ENCODE measurements at regions not wholly inside any gene's neighbourhood (a gene's known extent, or its start where the extent isn't known, plus 50 kb on each side); places are given as distances from the start of the nearest gene placed in this dataset.
"Not testable (repeated sequence)": the region's sequence is repeated elsewhere in the genome, so short reads cannot be mapped to it uniquely, and the experiment has no call there.

DNA sequence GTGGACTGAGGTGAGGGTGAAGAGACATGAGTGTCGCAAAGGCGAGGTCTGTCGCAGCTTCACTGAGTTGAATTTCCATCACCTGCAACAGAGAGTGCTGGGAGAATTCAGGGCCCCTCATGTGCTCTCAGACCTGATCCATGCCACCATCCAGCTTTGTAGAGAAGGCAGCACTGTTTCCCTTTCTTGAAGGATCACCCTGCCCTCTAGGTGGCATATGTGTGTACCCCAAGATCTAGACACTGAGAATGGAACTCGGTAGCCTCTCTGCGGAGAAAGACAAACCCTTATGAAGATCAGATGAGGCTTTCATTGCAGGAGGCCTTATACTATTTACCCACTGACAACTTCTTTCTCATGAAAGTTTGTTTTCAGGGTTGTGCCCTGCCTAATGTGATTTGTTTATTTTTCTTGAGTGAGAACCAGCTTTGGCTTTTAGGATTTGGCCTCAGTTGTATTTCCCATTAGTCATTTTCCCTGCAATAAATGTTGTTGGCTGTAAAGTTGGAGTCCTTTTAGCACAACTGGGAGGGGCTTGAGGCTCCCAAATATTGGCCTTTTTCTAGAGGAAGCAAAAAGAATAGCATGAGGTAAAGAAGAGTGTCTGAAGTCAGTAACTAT, 811.3 kb downstream of the DHX35 start:
- DNase-seq (ENCODE audit: low spot score) = no peak

DNA sequence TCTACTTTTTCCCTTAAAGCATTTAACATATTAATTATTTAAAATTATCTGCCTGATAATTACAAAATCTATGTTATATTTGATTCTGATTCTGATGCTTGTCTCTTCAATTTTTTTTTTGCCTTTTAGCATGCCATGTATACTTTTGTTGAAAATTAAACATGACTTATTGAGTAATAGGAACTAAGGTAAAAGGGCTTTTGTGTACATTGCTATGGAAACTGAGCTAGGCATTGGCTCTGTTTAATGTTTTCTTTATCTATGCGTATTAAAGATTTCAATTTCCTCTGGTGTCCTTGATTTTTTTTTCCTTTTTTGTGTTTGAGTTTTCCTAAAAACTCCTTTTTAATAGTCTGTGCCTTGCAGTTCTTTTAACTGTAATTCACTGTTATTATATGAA, 805.2 kb downstream of the DHX35 start:
- DNase-seq (ENCODE audit: low spot score) = no peak

DNA sequence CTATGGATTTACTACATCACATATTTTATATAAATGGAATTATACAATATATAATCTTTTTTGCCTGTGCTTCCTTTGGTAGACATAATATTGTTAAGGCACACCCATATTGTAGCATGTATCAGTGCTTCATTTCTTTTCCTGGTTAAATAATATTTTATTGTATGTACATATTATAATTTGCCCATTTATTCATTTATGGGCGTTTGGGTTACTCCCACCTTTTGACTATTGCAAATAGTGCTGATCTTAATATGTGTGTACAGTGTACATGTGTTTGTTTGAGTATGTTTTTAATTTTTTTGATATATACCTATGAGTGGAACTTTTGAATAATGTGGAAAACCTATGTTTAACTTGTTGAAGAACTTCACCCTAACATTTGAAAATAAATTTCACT, 804.2 kb downstream of the DHX35 start:
- no peak for DNase-seq (ENCODE audit: low spot score)

DNA sequence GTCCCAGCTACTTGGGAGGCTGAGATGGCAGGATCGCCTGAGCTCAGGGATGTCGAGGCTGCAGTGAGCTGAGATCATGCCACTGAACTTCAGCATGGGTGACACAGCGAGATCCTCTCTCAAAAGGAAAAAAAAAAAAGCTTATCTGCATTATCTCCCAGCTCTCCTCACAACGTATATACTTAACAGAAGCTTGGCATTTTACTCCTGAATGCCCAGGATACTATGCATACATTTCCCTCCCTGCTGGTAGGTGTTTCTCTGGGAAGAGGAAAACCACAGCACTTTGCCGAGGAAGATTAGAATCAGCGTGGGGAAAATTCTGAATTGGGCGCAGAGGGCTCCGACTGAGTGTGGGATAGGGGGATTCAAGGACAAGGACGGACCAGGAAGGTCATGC, 800.6 kb downstream of the DHX35 start:
- DNase-seq (ENCODE audit: low spot score) = no peak

DNA sequence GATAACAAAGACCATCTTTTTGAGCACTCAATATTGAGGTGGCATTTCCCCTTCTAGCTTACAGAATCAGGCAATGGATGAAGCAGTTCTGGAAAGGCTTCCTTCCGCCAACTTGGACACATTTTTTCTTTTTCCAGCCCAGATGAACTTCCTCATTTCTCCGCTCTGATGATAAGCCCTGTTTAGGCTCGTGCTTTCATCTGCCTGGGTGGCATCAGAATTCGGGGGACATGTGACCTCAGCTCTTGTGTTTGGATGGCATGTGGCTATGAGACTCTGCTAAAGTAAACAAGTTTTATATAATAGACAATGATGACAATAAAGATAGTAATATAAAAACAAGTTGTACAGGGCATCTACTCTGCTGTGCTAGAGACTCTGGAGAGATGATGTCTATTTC, 796.7 kb downstream of the DHX35 start:
- no peak for DNase-seq (ENCODE audit: low spot score)

DNA sequence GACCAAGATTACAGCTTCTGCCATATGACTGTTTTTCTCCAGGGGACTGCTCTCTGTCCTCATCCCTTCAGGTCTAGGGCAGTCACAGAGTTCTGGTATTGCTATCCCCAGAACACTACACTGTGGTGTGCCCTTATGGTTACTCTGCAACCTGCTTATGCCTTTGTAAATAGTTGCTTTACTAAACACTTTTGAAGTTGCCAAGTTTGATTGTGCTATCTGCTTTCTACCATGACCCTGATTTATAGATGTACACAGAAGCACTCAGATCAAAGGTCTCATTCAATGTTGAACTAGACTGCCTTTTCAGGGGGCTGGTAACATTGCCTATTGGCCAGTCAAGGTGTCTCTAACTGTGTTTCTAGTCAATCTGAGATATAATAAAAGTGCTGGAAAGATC, 794.7 kb downstream of the DHX35 start:
- DNase-seq (ENCODE audit: low spot score) = no peak

DNA sequence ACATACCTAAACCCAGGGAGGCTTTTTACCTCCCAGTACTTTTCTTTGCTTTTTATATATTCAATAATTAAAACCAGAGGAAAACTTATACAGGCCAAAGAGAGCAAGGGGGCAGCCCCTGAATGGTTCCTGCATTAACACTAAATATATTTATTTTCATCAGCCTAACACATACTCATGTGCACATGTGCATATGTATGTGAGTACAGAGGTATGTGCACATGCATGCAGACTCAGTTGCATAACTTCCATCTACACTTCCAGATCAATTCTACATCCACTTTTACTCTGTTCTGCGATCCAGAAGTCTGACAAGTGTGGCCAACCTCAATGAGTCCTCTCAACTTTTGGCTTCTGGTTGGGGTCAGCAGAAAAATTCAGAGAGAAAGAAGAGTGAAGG, 794.2 kb downstream of the DHX35 start:
- DNase-seq (ENCODE audit: low spot score) = no peak

DNA sequence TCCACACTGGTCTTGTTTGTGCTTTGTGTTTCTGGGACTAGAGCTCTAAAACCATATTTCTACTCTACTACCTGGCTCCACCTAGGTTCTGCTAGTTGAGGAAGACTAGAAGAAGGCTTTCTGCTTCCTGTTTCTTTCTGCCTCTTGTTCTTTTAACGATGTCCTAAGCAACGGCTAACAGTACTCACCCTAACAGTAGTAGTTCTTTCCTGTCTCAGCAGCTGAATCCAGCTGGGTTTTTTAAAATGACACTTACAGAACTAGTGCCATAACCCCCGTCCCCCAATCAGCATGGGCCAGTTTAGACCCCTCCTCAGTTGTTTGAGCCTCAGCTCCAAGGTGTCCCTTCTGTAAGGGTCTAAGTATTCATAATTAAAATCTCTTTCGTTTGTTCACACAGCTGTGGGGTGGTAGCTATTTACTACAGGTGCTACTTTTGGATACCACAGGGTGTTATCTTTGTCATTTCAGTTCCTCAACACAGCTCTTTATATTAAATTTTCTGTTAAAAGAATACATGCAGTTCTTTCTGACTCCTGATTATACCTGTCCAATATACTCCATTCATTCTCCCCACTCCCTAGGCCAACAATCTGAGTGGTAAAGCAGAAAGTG, 790.2 kb downstream of the DHX35 start:
- no peak for DNase-seq (ENCODE audit: low spot score)

DNA sequence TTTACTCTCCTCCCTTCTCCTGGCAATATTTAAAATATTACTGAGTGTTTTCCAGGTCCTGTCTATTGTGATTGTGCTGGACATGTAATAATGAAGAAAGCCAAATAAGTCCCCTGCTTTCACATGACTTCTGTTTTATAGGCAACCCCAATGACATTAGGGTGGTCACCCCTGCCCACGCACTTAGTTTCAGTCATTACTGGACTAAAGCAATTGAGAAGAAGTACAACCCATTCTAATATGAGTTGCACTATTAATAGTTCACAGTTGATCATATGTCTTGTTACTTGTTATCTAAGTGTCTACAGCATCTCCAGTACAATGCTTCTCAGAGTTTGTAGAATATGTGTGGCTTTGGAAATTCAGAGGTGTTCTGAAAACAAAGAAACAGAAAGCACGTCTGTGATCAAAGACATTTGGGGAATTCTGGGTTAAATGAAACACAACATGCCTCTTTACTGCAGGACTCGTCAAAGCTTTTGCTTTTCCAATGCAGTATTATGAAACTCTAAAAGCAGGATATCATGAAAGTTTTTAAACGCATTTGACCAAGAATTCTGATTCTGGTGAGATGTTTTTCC, 789.5 kb downstream of the DHX35 start:
- no peak for DNase-seq (ENCODE audit: low spot score)

DNA sequence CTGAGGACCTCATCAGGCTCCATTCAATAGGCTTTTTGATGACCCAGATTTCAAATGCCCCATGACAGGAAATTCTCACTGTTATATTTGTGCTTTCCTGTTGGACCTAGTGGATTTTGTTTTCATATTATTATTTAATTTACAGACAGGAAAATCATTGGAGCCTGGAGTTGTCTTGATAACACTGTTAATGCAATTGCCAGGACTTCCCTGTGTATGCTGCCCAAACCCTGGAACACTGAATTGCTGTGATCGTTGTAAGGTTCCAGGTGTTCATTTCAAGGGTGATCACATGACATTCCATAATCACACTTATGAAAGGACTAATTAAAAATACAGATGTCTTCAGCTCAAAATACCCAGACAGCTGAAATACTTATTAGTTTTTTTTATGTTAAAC, 783.2 kb downstream of the DHX35 start:
- no peak for DNase-seq (ENCODE audit: low spot score)

DNA sequence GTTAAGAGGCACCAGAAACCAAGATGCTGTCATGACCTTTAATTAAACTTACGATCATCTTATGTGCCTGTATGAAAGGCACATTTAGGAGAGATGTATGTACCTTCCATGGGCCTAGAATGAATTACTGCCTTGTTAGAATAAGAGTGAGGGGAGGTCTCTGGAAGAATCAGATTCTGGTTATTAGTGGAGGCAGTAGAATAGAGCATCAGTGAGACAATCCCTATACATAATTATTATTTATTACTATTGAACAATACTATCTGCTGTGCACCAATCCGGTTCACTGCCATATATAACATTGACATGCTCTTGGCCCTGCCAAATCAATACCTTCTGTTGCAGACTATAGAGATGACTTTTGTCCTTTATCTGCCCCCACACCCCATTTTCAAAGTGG, 776.5 kb downstream of the DHX35 start:
- DNase-seq (ENCODE audit: low spot score) = no peak

DNA sequence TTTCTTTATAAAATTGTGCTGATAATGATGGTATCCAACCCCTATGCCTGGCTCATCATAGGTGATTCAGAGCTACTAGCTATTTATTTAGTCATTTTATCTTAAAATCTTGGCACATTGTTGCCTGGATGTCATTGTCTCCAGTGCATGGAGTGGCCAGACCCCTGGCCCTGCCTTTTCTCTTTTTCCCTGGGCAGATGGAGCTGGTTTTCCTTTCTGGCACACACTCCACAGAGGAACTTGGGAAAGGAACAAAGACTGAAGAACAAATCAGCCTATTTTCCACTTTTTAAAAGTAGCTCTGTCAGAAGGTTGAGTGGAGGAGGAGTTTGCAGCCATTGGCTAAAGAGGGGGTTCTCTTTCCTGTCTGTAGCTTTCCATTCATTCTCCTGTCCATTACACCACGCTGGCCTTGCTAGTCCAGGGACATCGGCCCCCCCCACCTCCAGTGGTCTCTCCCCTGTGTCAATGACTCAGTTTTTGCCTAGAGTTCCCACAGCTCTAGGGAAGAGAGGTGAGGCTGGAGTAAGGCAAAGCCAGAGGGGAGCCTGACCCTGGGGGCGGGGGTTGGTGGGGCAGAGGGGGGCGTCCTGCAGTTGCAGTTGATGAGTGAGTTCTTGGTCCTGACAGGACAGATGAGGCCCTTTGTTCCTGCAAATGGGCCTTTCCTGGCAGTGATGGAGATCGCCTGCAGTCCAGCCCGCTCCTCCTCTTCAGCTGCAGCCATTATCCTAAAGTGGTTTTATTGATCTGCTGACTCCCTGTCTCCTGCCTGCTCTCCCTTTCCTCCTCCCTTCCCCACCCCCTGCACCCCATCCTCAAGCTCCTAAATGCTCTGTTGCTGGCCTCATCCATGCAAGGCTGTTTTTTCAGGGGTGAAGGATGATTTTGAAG, 774.5 kb downstream of the DHX35 start:
- no peak for DNase-seq (ENCODE audit: low spot score)

DNA sequence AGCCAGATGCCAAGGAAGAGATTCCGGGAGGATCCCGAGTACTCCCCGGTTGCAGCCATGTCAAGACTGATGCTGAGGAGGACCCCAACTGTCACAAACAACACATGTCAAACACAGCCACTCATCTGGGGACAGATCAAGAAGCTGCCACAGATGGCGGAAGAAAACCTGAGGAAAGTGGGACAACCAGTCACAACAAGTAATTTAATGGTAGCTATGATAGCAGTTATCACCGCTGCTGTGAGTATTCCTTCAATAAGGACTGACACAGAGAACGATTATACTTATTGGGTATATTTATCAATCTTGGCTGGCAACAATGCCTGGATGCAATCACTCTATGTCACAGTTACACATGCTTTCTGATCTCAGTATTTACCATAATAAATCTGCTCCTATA, 763.4 kb downstream of the DHX35 start:
- not testable (repeated sequence) for DNase-seq (ENCODE audit: low spot score)

DNA sequence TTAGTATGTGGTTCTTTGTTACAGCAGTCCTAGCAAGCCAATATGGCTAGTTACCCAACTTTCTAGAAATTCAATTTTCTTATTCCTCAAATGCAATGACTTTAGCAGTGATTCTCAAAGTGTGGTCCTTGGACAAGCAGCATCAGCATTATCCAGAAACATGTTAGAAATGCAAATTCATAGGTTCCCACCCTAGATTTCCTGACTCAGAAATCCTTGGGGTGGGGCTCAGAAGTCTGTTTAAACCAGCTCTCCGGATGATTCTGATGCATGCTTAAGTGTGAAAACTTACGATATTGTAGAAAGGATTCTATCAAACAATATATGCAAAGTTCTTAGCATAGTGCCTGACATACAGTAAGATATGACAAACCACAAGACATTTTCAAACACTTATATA, 757.1 kb downstream of the DHX35 start:
- no peak for DNase-seq (ENCODE audit: low spot score)

DNA sequence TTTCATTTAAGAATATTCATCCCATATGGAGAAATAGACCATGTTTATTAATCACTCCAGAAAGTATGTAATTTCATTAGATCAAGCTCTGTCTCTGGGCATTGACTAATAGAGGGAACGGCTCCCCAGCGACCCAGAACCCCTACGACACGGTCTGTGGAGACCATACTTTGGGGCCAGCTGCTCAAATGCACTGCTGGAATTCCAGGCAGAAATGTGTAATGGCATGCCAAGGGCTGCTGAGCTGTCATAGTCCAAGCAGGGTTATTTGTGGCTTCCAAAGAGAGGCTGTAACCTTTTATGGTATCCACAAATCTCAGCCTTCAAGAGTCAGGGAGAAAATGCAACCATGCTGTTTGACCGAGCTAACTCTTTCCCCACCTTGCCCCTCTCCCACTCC, 755.8 kb downstream of the DHX35 start:
- no peak for DNase-seq (ENCODE audit: low spot score)

DNA sequence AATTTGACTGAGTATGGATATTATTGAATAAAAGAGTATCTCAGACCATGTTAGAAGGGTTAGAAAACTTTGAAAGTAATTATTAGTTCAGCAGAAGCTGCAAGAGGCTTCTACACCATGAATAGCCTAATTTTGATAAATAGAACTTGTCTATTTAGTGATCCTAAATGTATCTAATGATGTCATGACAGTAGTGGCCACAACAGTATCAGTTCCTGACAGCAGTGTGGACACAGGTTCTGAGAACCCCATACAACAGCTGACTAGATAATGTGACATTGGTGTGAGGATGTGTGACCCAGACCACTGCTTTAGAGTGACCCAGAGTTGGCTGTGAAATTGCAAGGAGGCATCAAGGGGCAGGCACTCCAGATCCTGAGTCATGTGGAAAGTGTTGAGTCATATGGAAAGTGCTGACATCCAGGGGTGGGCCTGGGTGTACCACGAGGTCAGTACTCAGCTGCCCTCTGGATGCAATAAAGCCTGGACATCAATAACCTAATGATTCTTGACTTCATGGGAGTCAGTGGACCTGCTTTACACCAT, 754.7 kb downstream of the DHX35 start:
- DNase-seq (ENCODE audit: low spot score) = no peak

DNA sequence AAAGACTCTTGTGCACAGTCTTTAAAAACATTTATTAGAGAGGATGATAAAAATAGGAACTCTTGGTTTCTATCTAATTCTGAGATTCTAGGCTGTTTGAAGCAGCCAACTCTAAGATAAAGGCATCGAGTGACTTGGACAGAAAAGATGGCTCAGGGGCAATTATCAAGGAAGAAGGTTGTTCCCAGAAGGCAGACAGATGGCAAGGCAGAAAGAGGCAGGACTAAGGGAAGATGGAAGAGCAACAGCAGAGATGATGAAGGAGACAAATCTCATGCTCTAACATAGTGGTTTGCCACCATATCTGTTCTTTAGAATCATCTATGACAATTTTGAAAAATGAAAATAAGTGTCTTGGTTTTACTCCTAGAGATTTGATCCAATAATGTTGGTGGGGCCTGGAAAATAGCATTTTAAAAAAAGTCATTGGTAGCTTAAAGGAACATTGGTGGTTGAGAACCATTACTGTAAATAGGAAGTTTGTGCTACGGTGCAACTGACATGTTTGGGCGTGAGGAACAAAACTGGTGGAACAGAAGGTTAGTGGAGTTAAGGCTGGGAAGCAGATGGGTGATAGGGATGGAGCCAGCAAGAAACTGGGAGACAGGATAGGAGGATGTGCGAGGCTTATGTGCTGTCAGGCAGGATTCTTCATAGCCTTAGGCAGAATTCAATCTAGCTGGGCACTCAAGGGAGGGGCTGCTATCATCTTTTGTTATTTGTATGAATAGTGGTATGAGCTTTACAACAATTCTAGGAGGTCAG, 751.1 kb downstream of the DHX35 start:
- DNase-seq (ENCODE audit: low spot score) = no peak

DNA sequence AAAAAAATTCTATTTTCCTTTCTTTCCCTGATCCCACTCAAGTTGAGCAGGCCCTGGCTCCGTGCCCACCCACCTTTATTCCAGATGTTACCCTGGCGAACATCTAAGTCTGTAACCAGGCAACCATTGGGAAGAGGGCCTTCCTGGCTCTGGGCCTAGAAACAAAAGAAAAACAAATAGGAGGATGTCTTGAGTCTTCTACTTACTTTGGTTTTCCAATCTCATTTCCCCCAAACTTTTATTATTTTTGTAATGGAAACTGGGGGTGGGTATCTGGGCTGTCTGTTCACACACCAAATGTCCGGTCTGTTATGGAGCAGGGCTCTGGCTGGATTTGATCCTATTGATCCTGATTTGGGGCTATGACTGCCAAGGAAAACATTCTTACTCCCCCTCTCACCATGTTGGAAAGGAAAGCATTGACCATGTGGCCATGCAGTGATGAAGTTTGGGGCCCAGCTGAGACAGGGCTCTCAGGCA, 744.1 kb downstream of the DHX35 start:
- DNase-seq (ENCODE audit: low spot score) = no peak

DNA sequence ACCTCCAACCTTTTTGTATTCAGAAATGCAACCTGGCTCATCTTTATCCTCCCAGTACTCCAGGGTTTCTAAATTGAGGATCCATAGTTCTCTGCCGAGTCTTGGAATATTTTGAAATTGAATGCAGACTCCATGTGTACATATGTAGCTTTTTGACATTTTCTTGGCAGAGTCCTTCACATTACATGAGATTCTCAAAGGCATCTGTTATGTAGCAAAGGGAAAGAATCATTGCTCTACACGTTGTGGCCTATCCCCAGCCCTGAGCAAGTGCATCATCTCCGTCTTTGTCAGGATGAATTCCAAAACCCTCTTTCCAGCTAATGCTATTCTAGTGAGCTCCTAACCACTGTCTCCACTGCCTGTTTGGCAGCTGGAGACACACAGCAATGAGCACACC, 742.9 kb downstream of the DHX35 start:
- DNase-seq (ENCODE audit: low spot score) = no peak

DNA sequence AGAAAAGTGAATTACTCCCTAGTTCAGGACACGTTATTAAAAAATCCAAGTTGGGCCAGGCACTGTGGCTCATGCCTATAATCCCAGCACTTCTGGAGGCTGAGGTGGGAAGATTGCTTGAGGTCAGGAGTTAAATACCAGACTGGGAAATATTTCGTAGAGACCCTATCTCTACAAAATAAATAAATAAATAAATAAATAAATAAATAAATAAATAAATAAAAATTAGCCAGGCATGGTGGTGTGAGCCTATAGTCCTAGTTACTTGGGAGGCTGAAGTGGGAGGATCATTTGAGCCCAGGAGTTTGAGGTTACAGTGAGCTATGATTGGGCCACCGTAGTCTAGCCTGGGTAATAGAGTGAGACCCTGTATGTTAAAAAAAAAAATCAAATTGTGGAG, 741.2 kb downstream of the DHX35 start:
- not testable (repeated sequence) for DNase-seq (ENCODE audit: low spot score)

DNA sequence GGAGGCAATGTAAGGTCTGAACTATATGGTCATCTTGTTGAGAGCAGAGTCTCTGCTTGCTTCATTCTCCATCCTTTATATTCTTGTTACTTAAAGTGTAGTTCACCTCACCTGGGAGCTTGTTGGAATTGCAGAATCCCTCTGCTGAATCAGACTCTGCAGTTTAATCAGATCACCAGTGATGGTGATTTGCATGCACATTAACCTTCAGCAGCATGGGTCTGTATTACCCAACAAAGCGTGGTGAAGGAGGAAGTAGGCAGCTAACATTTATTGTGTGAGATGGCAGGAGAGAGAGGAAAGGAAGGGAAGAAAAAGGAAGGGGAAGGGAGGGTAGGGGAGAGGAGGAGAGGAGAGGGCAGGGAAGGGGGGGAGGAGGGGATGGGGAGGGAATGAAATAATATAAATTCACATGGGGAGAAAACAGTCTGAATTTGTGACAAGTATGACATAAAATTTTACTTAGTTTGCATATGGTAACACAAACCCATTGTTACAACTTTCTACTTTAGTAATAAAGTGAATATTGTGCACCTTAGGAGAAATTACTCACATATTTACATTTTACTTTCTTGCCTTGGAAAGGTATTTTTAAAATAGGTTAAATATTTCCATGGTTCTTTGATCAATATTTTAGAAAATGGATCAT, 740.7 kb downstream of the DHX35 start:
- DNase-seq (ENCODE audit: low spot score) = no peak
